ENCODE measurements at regions not wholly inside any gene's neighbourhood (a gene's known extent, or its start where the extent isn't known, plus 50 kb on each side); places are given as distances from the start of the nearest gene placed in this dataset.
A peak's percentile ranks its signal among the peaks of the same experiment; 100 is the strongest.

- no peaks in the 10 kb centered on the region for H3K36me3 Mint-ChIP-seq (ENCODE audit: low read depth)
- peaks cover 6% of the 10 kb centered on the region for H3K27me3 Mint-ChIP-seq
- H3K27ac Mint-ChIP-seq = no peak overlapping the region
- no peaks in the 10 kb centered on the region for H3K4me1 Mint-ChIP-seq
- no peaks in the 10 kb centered on the region for H3K9me3 Mint-ChIP-seq
- no peak overlapping the region for H3K4me3 Mint-ChIP-seq
- ATAC-seq (replicated peaks) = no peak
These were observed 62.8 kb upstream of the BLID start for GRCh38 chr11:122178795-122179194.

GRCh38 chr11:122177238-122177637 is 61.2 kb upstream of the BLID start:
- Mint-ChIP-seq H3K27ac (no peak overlapping the region), H3K9me3 (no peaks in the 10 kb centered on the region), H3K27me3 (peaks cover 5% of the 10 kb centered on the region), H3K36me3 (ENCODE audit: low read depth) (no peaks in the 10 kb centered on the region), H3K4me3 (no peak overlapping the region), H3K4me1 (no peaks in the 10 kb centered on the region)
- ATAC-seq (replicated peaks) = no peak

- Mint-ChIP-seq H3K27ac (no peak overlapping the region), H3K27me3 (peaks cover 5% of the 10 kb centered on the region), H3K4me1 (no peaks in the 10 kb centered on the region), H3K36me3 (ENCODE audit: low read depth) (no peaks in the 10 kb centered on the region), H3K4me3 (no peak overlapping the region), H3K9me3 (no peaks in the 10 kb centered on the region)
- no peak for ATAC-seq (replicated peaks)
These were observed 60.6 kb upstream of the BLID start for GRCh38 chr11:122176651-122177050.

DNA sequence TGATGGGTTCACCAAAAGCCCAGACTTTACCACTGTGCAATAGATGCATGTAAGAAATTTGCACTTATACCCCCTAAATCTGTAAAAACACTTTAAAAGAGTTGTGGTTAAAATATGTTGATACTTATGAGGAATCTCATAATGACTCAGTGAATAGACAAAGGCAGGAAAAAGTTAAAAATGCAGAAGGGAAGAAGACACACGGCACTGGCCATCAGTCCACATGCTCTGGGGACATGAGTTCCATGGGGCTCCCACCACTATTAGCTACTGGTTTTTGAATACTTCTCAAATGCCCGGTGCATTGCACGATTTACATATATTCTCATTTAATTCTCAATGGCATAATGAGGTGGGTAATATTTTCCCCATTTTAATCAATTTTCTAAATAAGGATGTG is 59.3 kb upstream of the BLID start:
- H3K36me3 Mint-ChIP-seq (ENCODE audit: low read depth) = no peaks in the 10 kb centered on the region
- H3K4me1 Mint-ChIP-seq = no peaks in the 10 kb centered on the region
- no peak overlapping the region for H3K4me3 Mint-ChIP-seq
- no peak overlapping the region for H3K27ac Mint-ChIP-seq
- peaks cover 5% of the 10 kb centered on the region for H3K27me3 Mint-ChIP-seq
- H3K9me3 Mint-ChIP-seq = no peaks in the 10 kb centered on the region
- no peak for ATAC-seq (replicated peaks)

DNA sequence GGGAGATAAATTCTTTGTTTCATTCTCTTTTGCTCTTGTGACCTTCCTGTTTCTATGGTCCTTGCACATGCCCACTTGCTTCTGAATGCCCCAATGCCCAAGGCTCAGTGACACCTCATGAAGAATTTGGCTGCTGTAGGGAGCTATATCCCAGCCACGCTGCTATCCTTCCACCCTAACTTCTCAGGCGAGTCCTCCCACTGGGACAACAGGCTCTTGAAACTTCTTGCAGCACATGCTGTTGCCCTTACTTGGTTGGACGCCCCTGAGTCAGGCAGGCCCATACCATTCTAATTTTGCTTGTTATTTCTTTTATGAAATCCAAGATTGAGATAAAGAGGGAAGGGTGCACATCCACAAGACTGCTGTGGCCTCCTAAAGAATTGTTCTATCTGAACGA is 57.6 kb upstream of the BLID start:
- Mint-ChIP-seq H3K4me1 (no peaks in the 10 kb centered on the region), H3K9me3 (no peaks in the 10 kb centered on the region), H3K27ac (no peak overlapping the region), H3K36me3 (ENCODE audit: low read depth) (no peaks in the 10 kb centered on the region), H3K4me3 (no peak overlapping the region), H3K27me3 (peaks cover 5% of the 10 kb centered on the region)
- no peak for ATAC-seq (replicated peaks)

DNA sequence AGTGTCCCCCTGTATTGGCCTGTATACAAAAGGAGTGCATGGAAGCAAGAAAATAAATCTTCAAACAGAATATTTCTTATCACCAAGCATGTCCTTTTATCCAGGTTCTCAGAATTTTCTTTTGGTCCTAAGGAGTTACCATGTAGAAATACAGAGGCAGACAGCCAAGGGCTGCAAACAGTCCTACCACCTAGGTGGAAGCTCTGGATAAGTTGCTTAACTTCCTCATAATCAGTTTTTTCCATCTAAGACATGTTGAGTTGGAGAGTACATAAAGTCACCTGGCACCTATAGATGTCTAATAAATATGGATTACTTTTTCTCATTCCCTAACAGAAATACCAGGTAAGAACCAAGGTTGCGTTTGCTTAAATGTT is 57.0 kb upstream of the BLID start:
- H3K4me1 Mint-ChIP-seq = no peaks in the 10 kb centered on the region
- no peak for ATAC-seq (replicated peaks)
- no peak overlapping the region for H3K27ac Mint-ChIP-seq
- H3K27me3 Mint-ChIP-seq = peaks cover 3% of the 10 kb centered on the region
- no peak overlapping the region for H3K4me3 Mint-ChIP-seq
- no peaks in the 10 kb centered on the region for H3K9me3 Mint-ChIP-seq
- no peaks in the 10 kb centered on the region for H3K36me3 Mint-ChIP-seq (ENCODE audit: low read depth)

GRCh38 chr11:122172352-122173073 is 56.5 kb upstream of the BLID start:
- Mint-ChIP-seq H3K36me3 (ENCODE audit: low read depth) (no peaks in the 10 kb centered on the region), H3K27me3 (peaks cover 3% of the 10 kb centered on the region), H3K9me3 (no peaks in the 10 kb centered on the region), H3K4me3 (no peak overlapping the region), H3K27ac (no peak overlapping the region), H3K4me1 (no peaks in the 10 kb centered on the region)
- ATAC-seq (replicated peaks) = no peak

- ATAC-seq (replicated peaks) = peak; percentile 47
- H3K27me3 Mint-ChIP-seq = peaks cover 6% of the 10 kb centered on the region
These were observed 54.9 kb upstream of the BLID start for GRCh38 chr11:122170815-122171475.

DNA sequence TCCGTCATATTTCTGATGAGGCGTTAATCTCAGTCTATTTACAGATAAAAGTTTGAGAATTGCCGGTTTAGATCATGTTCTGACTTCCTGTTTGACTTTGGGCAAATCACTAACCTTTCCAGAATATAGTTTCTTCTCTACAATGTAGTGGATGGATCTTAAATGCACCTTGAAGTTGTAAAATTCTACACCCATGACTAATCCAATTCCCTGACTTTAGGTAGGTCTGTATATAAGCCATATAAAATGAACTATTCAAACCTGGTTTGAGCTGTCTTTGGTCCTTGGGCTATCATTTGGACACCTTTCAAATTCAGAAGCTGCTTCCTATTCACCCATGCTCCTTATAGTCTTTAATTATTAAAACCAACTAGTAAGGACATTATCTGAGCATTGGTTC is 52.2 kb upstream of the BLID start:
- no peak for ATAC-seq (replicated peaks)
- Mint-ChIP-seq H3K4me1 (no peaks in the 10 kb centered on the region), H3K27ac (no peak overlapping the region), H3K4me3 (no peak overlapping the region), H3K36me3 (ENCODE audit: low read depth) (no peaks in the 10 kb centered on the region), H3K9me3 (no peaks in the 10 kb centered on the region), H3K27me3 (peaks cover 16% of the 10 kb centered on the region)

More at GRCh38 chr11:122170815-122171475, 54.9 kb upstream of the BLID start:
- Mint-ChIP-seq H3K4me1 (no peaks in the 10 kb centered on the region), H3K27ac (no peak overlapping the region), H3K4me3 (no peak overlapping the region), H3K9me3 (no peaks in the 10 kb centered on the region), H3K36me3 (ENCODE audit: low read depth) (no peaks in the 10 kb centered on the region)

GRCh38 chr11:122167100-122167499 is 51.1 kb upstream of the BLID start:
- peaks cover 13% of the 10 kb centered on the region for H3K27me3 Mint-ChIP-seq
- H3K4me3 Mint-ChIP-seq = no peak overlapping the region
- ATAC-seq (replicated peaks) = no peak
- H3K9me3 Mint-ChIP-seq = no peaks in the 10 kb centered on the region
- H3K27ac Mint-ChIP-seq = no peak overlapping the region
- no peaks in the 10 kb centered on the region for H3K4me1 Mint-ChIP-seq
- no peaks in the 10 kb centered on the region for H3K36me3 Mint-ChIP-seq (ENCODE audit: low read depth)

- Mint-ChIP-seq H3K36me3 (ENCODE audit: low read depth) (no peaks in the 10 kb centered on the region), H3K27me3 (peaks cover 13% of the 10 kb centered on the region), H3K27ac (no peak overlapping the region), H3K4me1 (no peaks in the 10 kb centered on the region), H3K4me3 (no peak overlapping the region), H3K9me3 (no peaks in the 10 kb centered on the region)
- no peak for ATAC-seq (replicated peaks)
These were observed 49.8 kb upstream of the BLID start for GRCh38 chr11:122165607-122166371.

All from activated T-helper 17 cell treated with anti-CD3 and anti-CD28 coated beads, Interleukin-2, amount 50 U/mL, for 72 hours (primary cell).